ENCODE measurements at regions not wholly inside any gene's neighbourhood (a gene's known extent, or its start where the extent isn't known, plus 50 kb on each side); places are given as distances from the start of the nearest gene placed in this dataset.
"Not testable (repeated sequence)": the region's sequence is repeated elsewhere in the genome, so short reads cannot be mapped to it uniquely, and the experiment has no call there.

- not testable (repeated sequence) for TF ChIP-seq CTCF, POLR2A (IDR thresholded peaks at IDR 0.05)
Observed at GRCh38 chr6:84587994-84588696, 176.3 kb downstream of the TBX18 start.

Data from body of pancreas (tissue), 4 donors.